HCT116 (cell line): ENCODE measurements at regions not wholly inside any gene's neighbourhood (a gene's known extent, or its start where the extent isn't known, plus 50 kb on each side); places are given as distances from the start of the nearest gene placed in this dataset.

Experiments used
- ATAC-seq: fragments of 200-7000 bp; cut with Tn5 transposase; 2 replicates; pipeline ENCODE4 v1.9.1; 2020; ENCODE audit warnings: mild to moderate bottlenecking, moderate library complexity
- BruUV-seq: library from RNA; stranded (reverse); fragments of 400-500 nt; replicated peaks from 2 replicates; lab custom pipeline; 2021; lab: Mats Ljungman, UMichigan
- CTCF ChIA-PET: fragments of 300-600 bp; sonication (Branson Sonifier 250); formaldehyde crosslinking; loops from one replicate; lab custom pipeline; 2021; ENCODE audit warnings: antibody characterized with exemption; lab: Charles Lee
- POLR2A ChIA-PET: fragments of 300-600, 350-600 bp; sonication (Branson Sonifier 250); formaldehyde crosslinking; loops from one replicate; lab custom pipeline; 2021; ENCODE audit warnings: antibody characterized with exemption; lab: Charles Lee
- RAD21 ChIA-PET, 2 experiments: fragments of 300-600 bp; sonication (Branson Sonifier 250); formaldehyde crosslinking; loops; one replicate each; lab custom pipeline; 2023; ENCODE audit warnings: low total read pairs in 2 of 2; ENCODE audit not compliant: uncharacterized antibody in 2 of 2, unreplicated experiment in 2 of 2, low non-redundant PET in 1 of 2; lab: Charles Lee
- DNase-seq: peaks from one replicate; pipeline ENCODE4 v3.0.0-alpha.2; 2010; ENCODE audit warnings: low read depth, low spot score
- H2AFZ ChIP-seq: fragments of 200-600 bp; shearing (Covaris generic), sonication (generic); 2 replicates; pipeline ENCODE4 v1.6.1; 2017; ENCODE audit warnings: low read depth, mixed run types, mixed read lengths, antibody characterized with exemption, low read length; ENCODE audit not compliant: poor library complexity, severe bottlenecking
- H3K27ac ChIP-seq: 2 replicates; pipeline ENCODE4 v1.5.1; 2012; ENCODE audit warnings: low read depth, low read length
- H3K27me3 ChIP-seq: fragments of 200-600 bp; sonication (generic); 2 replicates; pipeline ENCODE4 v1.6.1; 2016; ENCODE audit warnings: mixed run types, low read length, mixed read lengths; ENCODE audit not compliant: insufficient read depth
- H3K36me3 ChIP-seq, 2 experiments: fragments of 200-500 bp in 1 of 2; fragments of 200-600 bp in 1 of 2; sonication (Bioruptor generic) in 1 of 2; sonication (generic) in 1 of 2; 2 replicates each; pipeline versions ENCODE4 v1.5.1 to v1.6.1; 2014 to 2016; ENCODE audit warnings: low read length in 2 of 2, inconsistent platforms in 1 of 2, mixed read lengths in 1 of 2, mixed run types in 1 of 2; ENCODE audit not compliant: insufficient read depth in 2 of 2, control insufficient read depth in 1 of 2
- H3K4me1 ChIP-seq, 2 experiments: fragments of 200-600 bp in 1 of 2; sonication (generic) in 1 of 2; 2 replicates each; pipeline versions ENCODE4 v1.5.1 to v1.6.1; 2012 to 2017; ENCODE audit warnings: low read length in 2 of 2, inconsistent platforms in 1 of 2, mild to moderate bottlenecking in 1 of 2, mixed read lengths in 1 of 2, mixed run types in 1 of 2, moderate library complexity in 1 of 2; ENCODE audit not compliant: insufficient read depth in 2 of 2, control insufficient read depth in 1 of 2
- H3K4me2 ChIP-seq: fragments of 200-600 bp; sonication (generic); 2 replicates; pipeline ENCODE4 v1.6.1; 2017; ENCODE audit warnings: mixed run types, low read length, mixed read lengths
- H3K4me3 ChIP-seq, 2 experiments: fragments of 200-600 bp in 1 of 2; sonication (generic) in 1 of 2; replicated peaks in 1 of 2; 2 replicates each; pipeline ENCODE4 v1.5.1; 2011 to 2016; ENCODE audit warnings: low read length in 2 of 2, control low read depth in 1 of 2, low read depth in 1 of 2, mild to moderate bottlenecking in 1 of 2, mixed read lengths in 1 of 2, mixed run types in 1 of 2
- H3K79me2 ChIP-seq: fragments of 200-600 bp; sonication (generic); 2 replicates; pipeline ENCODE4 v1.6.1; 2017; ENCODE audit warnings: mild to moderate bottlenecking, mixed run types, low read length, moderate library complexity, mixed read lengths; ENCODE audit not compliant: insufficient read depth
- H3K9ac ChIP-seq: fragments of 200-600 bp; sonication (generic); 2 replicates; pipeline ENCODE4 v1.6.1; 2016; ENCODE audit warnings: low read length, mixed read lengths
- H3K9me2 ChIP-seq: fragments of 200-600 bp; sonication (generic), shearing (Covaris generic); 2 replicates; pipeline ENCODE4 v1.6.1; 2017; ENCODE audit warnings: mixed run types, mild to moderate bottlenecking, moderate library complexity; ENCODE audit not compliant: insufficient read depth
- H3K9me3 ChIP-seq, 2 experiments: fragments of 200-500 bp in 1 of 2; fragments of 200-600 bp in 1 of 2; sonication (Bioruptor generic) in 1 of 2; sonication (generic) in 1 of 2; 2 replicates each; pipeline ENCODE4 v1.6.1; 2014 to 2017; ENCODE audit warnings: low read length in 2 of 2, mixed read lengths in 2 of 2, inconsistent platforms in 1 of 2, low read depth in 1 of 2, mild to moderate bottlenecking in 1 of 2, mixed run types in 1 of 2, moderate library complexity in 1 of 2; ENCODE audit not compliant: control insufficient read depth in 1 of 2, insufficient read depth in 1 of 2
- H4K20me1 ChIP-seq: fragments of 200-600 bp; sonication (generic), shearing (Covaris generic); 2 replicates; pipeline ENCODE4 v1.6.1; 2017; ENCODE audit warnings: mixed run types, mild to moderate bottlenecking, moderate library complexity; ENCODE audit not compliant: insufficient read depth
- CBX3 ChIP-seq: IDR thresholded peaks from 2 replicates; pipeline ENCODE4 v1.6.1; 2012; ENCODE audit warnings: low read depth
- CEBPB ChIP-seq: IDR thresholded peaks from 2 replicates; pipeline ENCODE4 v1.6.1; 2012; ENCODE audit warnings: low read depth
- EGR1 ChIP-seq: IDR thresholded peaks from 2 replicates; pipeline ENCODE4 v1.6.1; 2012; ENCODE audit warnings: low read depth
- ELF1 ChIP-seq: IDR thresholded peaks from 2 replicates; pipeline ENCODE4 v1.6.1; 2012; ENCODE audit warnings: low read depth, borderline replicate concordance
- EZH2phosphoT487 ChIP-seq: fragments of 200-600 bp; IDR thresholded peaks from 2 replicates; pipeline ENCODE4 v1.6.1; 2018; ENCODE audit warnings: antibody characterized with exemption, borderline replicate concordance
- POLR2A ChIP-seq: IDR thresholded peaks from 2 replicates; pipeline ENCODE4 v1.7.0; 2011; ENCODE audit warnings: borderline replicate concordance; ENCODE audit not compliant: insufficient read depth, insufficient read length; ENCODE audit errors: extremely low read depth
- SIN3A ChIP-seq: IDR thresholded peaks from 2 replicates; pipeline ENCODE4 v1.6.1; 2012; ENCODE audit warnings: low read depth
- SP1 ChIP-seq: IDR thresholded peaks from 2 replicates; pipeline ENCODE4 v1.6.1; 2012; ENCODE audit warnings: low read depth
- SRF ChIP-seq: IDR thresholded peaks from 2 replicates; pipeline ENCODE4 v1.6.1; 2012; ENCODE audit warnings: low read depth
- ZBTB33 ChIP-seq: IDR thresholded peaks from 2 replicates; pipeline ENCODE4 v1.6.1; 2011; ENCODE audit warnings: mild to moderate bottlenecking, low read length, moderate library complexity; ENCODE audit not compliant: insufficient replicate concordance; ENCODE audit errors: extremely low read depth
- intact Hi-C: fragments of 100-400 bp; cut with micrococcal nuclease; formaldehyde crosslinking; loops from 2 replicates; pipeline ENCODE4 v1.10.0; 2022
- TF ChIP-seq, protein P1 (sequence below): IDR thresholded peaks from 2 replicates; pipeline ENCODE4 v1.6.1; 2012
- TF ChIP-seq, protein P2 (sequence below): IDR thresholded peaks from 2 replicates; pipeline ENCODE4 v1.6.1; 2012; ENCODE audit warnings: low read depth

- CTCF ChIA-PET: no interaction called here
Measured at GRCh38 chr13:111508902-111509509, 188.6 kb downstream of the TEX29 start.

More at GRCh38 chr13:111508902-111509509, 188.6 kb downstream of the TEX29 start:
- no TSS peak for BruUV-seq
- RAD21 ChIA-PET: no interaction called here
- intact Hi-C loops: no loop called here
- Histone ChIP-seq H3K4me2 (no peak overlapping the region), H3K9me2 (no peaks in the 10 kb centered on the region), H4K20me1 (no peaks in the 10 kb centered on the region), H2AFZ (no peak overlapping the region), H3K9me3 (no peaks in the 10 kb centered on the region), H3K27ac (no peak overlapping the region), H3K36me3 (no peaks in the 10 kb centered on the region), H3K9ac (no peak overlapping the region), H3K4me3 (no peak overlapping the region), H3K4me1 (no peaks in the 10 kb centered on the region), H3K79me2 (no peaks in the 10 kb centered on the region), H3K27me3 (peaks cover 15% of the 10 kb centered on the region; the same call in 1 of the 2 replicates)
- TF ChIP-seq CBX3 (no peak), ELF1 (no peak), SIN3A (no peak), ZBTB33 (no peak), EGR1 (no peak), CEBPB (no peak), SP1 (no peak), POLR2A (no peak), EZH2phosphoT487 (no peak), SRF (no peak)
- TF ChIP-seq, protein P1, sequence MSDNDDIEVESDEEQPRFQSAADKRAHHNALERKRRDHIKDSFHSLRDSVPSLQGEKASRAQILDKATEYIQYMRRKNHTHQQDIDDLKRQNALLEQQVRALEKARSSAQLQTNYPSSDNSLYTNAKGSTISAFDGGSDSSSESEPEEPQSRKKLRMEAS: no peak
- TF ChIP-seq, protein P2, sequence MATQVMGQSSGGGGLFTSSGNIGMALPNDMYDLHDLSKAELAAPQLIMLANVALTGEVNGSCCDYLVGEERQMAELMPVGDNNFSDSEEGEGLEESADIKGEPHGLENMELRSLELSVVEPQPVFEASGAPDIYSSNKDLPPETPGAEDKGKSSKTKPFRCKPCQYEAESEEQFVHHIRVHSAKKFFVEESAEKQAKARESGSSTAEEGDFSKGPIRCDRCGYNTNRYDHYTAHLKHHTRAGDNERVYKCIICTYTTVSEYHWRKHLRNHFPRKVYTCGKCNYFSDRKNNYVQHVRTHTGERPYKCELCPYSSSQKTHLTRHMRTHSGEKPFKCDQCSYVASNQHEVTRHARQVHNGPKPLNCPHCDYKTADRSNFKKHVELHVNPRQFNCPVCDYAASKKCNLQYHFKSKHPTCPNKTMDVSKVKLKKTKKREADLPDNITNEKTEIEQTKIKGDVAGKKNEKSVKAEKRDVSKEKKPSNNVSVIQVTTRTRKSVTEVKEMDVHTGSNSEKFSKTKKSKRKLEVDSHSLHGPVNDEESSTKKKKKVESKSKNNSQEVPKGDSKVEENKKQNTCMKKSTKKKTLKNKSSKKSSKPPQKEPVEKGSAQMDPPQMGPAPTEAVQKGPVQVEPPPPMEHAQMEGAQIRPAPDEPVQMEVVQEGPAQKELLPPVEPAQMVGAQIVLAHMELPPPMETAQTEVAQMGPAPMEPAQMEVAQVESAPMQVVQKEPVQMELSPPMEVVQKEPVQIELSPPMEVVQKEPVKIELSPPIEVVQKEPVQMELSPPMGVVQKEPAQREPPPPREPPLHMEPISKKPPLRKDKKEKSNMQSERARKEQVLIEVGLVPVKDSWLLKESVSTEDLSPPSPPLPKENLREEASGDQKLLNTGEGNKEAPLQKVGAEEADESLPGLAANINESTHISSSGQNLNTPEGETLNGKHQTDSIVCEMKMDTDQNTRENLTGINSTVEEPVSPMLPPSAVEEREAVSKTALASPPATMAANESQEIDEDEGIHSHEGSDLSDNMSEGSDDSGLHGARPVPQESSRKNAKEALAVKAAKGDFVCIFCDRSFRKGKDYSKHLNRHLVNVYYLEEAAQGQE: no peak
- no peak for DNase-seq
- POLR2A ChIA-PET: no interaction called here
- ATAC-seq: no peak
